Activated CD4-positive, alpha-beta T cell treated with anti-CD3 and anti-CD28 coated beads, Interleukin-10, Interleukin-2, amounts not matched to agents 100 ng/mL and 50 ng/mL, durations not matched to agents 16 hours and 8 hours (primary cell): ENCODE measurements at regions not wholly inside any gene's neighbourhood (a gene's known extent, or its start where the extent isn't known, plus 50 kb on each side); places are given as distances from the start of the nearest gene placed in this dataset.

Experiments used
- DNase-seq: peaks from one replicate; pipeline ENCODE4 v3.0.0-alpha.2; 2020

- DNase-seq, result no peak
These were observed 394.2 kb upstream of the ROBO2 start for GRCh38 chr3:76645724-76646123.

GRCh38 chr3:76646921-76647562 is 392.9 kb upstream of the ROBO2 start:
- DNase-seq, result no peak

DNA sequence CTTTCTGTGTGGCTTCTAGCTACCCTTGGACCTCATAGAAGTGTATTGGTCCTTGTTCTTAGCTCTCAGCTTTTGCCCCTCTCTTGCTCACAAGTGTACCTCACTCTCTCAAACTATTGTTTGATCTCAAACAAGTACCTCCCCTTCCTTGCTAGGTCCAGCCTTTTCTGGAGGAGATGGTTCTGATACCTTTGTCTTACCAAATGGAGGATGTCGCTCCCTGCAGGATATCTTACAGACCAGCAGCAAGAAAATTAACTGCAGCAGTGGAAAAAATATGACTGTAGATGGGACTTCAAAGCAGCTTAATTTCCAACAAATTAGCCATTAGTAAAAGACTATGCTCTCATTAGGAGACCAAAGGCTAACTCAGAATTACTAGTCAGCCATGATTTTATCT is 388.1 kb upstream of the ROBO2 start:
- no peak for DNase-seq

DNA sequence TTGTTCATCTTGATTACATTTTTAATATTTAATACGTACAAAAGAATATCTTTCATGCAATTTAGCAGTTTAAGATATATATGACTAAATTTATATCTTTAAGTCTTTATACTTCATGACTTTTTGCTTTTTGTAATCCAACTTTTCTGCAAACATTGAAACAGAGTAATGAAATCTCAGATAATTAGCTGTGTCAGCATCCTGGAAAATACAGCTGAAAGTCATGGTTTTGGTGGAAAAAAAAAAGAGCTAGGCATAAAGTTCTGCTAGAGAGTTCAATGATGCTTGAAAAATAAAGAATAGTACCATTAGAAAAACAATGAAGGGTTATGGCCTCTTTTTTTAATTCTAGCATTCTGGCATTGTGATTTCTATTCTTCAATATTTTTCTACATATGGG is 387.4 kb upstream of the ROBO2 start:
- DNase-seq, result no peak

GRCh38 chr3:76653640-76654251 is 386.2 kb upstream of the ROBO2 start:
- DNase-seq, result no peak

DNA sequence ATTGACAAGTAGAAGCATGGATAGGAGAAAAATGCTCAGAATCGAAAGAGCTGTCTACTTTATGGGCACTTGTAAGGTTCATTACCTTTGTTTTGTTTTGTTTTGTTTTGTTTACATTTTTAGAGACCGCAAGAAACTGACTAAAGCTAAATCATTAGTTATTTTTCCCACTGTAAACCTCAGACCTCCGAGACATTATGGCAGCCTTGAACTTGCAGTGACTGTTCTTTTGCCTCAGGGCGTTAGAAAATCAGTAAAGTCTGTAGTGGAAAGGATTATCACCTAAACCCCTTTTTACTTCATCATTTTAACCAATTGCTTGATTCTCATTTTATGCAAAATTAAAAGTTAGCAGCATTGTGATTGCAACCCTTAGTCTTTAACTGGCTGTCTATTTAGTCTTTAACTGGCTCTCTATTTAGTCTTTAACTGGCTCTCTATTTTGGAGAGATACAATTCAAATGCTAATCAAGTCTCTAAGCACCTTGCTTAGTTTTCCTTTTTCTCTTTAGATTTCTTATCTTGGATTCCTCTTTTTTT is 383.3 kb upstream of the ROBO2 start:
- DNase-seq, result no peak

DNA sequence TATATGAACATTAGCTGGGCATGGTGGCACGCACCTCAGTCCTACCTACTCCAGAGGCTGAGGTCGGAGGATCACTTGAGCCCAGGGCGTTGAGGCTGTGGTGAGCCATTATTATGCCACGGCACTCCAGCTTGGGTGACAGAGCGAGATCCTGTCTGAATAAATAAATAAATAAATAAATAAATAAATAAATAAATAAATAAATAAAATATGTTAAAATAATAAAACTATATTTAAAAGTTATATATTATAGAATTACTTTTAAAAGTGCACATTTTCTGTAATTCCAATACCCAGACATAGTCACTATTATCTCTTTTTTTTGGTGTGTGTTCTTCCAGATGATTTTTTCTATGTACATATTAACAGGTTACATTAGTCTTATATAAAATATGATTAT is 382.0 kb upstream of the ROBO2 start:
- DNase-seq, result no peak

DNA sequence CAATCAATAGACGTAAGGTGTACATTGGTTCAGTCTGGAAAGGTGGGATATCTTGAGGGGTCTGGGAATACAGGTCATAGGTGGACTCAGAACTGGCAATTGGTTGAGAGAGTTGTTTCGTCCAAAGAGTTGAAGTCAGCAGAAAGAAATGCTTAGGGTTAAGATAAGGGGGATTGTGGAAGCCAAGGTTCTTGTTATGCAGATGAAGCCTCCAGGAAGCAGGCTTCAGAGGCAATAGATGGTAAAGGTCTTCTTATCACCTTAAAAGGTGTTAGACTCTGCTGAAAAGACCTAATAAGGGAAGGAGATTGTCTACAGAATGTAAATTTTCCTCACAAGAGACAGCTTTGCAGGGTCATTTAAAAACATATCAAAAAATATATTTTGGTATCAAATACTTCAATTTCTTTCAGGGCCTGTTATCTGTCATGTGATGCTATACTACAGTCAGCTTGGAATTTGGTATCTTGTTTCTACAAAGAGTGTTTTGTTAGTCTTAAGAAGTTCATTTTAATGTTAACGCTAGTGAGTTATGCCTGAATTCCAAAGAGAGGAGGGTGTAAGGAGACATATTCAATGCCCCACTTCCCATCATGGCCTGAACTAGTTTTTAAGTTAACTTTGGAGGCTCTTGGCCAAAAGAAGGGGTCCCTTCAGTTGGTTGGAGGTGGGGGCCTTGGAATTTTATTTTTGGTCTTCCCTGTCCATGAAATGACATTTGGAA is 378.2 kb upstream of the ROBO2 start:
- DNase-seq, result no peak

DNA sequence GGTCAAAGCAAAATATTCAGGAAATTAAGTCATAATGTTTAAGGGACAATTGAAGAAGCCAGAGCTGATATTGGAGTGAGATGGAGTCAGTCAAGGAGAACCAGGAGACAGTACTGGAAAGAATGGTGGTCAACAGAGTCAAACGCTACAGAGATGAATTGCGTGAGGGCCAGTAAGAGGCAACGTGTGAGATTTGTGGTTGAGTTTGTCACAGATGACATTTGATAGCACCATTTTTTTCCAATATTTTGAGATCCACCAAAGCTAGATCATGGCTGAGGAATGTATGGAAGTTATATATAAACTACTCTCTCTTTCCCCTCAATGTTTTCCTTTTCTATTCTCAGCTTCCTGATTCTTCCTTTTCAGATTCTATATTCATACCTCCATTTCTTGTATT is 375.1 kb upstream of the ROBO2 start:
- DNase-seq, result no peak

GRCh38 chr3:76668653-76669052 is 371.2 kb upstream of the ROBO2 start:
- DNase-seq, result no peak

DNA sequence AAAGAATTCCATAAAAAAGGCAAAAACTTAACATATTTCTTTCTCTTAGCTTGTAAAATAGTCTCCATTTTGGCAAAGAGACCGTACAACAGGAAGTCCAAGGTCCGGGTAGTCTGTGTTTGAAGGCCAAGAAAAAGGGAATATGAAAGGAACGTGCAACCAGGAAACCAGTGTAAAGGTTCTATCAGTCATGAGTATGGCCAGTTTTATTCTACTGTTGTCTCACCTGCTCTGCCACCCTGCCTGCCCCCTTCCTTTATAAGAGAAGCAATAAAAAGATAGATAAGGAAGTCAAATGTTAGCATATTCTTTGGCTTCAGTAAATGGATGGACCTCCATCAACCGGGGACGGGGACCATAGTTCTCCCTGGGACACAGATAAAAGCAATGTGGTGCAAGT is 370.6 kb upstream of the ROBO2 start:
- no peak for DNase-seq

GRCh38 chr3:76673171-76673570 is 366.7 kb upstream of the ROBO2 start:
- DNase-seq, result no peak

- no peak for DNase-seq
These were observed 360.4 kb upstream of the ROBO2 start for GRCh38 chr3:76679541-76679940.

- DNase-seq, result no peak
These were observed 356.6 kb upstream of the ROBO2 start for GRCh38 chr3:76683256-76683655.

- no peak for DNase-seq
These were observed 355.0 kb upstream of the ROBO2 start for GRCh38 chr3:76684946-76685345.

GRCh38 chr3:76685858-76686257 is 354.0 kb upstream of the ROBO2 start:
- DNase-seq, result no peak

GRCh38 chr3:76687019-76687418 is 352.9 kb upstream of the ROBO2 start:
- DNase-seq, result no peak

GRCh38 chr3:76694063-76694462 is 345.8 kb upstream of the ROBO2 start:
- no peak for DNase-seq

DNA sequence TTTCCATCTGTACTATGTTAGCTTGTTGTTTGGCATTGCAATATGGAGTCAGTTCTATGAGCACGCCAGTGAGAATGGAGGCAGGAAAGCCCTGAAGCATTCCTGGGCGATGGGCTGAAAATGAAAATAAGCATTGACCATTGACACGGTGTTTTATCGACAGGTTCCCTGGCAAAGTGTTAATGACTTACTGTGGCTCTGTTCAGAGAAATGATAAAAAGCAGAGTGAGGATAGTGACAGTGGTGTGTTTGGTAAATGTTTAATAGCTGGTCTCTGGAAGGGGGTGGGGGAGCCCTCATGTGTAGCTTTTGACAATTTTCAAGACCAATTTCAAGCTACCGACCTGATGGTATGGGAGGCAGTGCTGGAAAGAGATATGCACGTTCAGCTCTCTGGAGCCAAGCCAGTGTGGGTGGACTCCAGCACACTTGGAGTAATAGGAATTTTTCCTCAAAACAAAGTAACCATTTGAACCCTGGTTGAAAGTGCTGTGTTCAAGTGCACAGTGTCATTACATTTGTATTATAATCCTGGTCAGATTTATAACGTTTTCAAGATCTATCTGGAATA is 341.7 kb upstream of the ROBO2 start:
- DNase-seq, result no peak

DNA sequence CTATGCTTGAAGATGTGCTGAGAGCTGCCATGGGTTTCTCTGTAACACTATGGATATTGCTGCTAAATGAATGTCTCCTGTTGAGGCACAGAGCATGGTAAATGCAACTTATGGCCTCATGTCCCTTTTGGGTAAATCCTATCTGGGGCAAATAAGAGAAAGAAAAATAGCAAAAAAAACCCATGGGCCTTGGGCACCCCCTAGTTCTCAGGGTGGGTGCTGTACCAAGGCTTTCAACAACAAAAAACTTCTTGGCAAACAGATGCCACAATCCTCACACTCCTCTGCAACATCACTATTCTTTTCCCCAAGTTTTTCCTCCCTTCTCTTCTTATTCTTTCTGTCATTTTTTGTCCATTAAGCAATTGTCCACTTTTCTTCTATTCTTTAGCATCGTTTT is 340.1 kb upstream of the ROBO2 start:
- no peak for DNase-seq

GRCh38 chr3:76700323-76700722 is 339.6 kb upstream of the ROBO2 start:
- no peak for DNase-seq

GRCh38 chr3:76702676-76703075 is 337.2 kb upstream of the ROBO2 start:
- DNase-seq, result no peak

DNA sequence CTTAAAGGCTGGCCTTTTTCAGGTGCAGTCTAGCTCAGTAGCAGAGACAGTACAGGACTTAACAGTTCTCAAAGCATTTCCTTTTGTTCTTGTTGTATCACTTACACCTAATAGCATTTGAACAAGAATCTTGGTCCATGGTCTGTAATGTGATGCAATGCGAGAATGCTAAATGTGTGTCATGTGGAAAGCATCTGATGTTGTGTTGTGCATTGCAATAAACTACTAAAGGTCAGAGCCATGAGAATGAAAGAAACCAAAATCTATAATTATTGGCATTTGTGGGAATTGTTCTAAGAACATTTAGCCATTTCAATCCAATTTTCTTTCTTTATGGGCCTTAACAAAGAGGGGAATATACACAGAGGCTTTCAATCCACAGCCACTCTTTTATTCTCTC is 324.5 kb upstream of the ROBO2 start:
- DNase-seq, result no peak

DNA sequence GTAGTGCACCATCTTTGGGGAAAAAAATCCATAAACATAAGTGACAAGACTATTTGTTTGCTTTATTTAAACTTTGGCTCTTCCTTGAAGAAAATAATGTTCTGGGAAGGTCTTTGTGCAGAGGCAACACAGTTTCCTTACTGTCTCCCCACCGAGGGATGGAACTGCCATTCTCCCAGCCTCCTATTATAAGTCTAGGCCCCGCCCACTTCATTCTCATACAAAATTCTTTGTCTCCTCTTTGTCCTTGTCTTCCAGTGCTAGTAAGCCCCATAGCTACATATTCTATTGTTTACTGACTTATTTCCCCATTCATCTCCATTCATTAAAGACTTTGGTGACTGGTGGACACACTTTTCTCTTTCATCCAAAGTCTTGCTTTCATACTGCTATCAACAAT is 316.5 kb upstream of the ROBO2 start:
- DNase-seq, result no peak
